ENCODE measurements at regions not wholly inside any gene's neighbourhood (a gene's known extent, or its start where the extent isn't known, plus 50 kb on each side); places are given as distances from the start of the nearest gene placed in this dataset.

GRCh38 chr12:114764510-114764909 is 80.5 kb upstream of the TBX3 start:
- Histone ChIP-seq H4K20me1 (ENCODE audit: insufficient read depth, low read length, poor library complexity, severe bottlenecking) (no peaks in the 10 kb centered on the region), H3K36me3 (ENCODE audit: insufficient read depth, low read length) (no peaks in the 10 kb centered on the region), H3K27me3 (ENCODE audit: insufficient read depth, low read length, poor library complexity, severe bottlenecking) (no peaks in the 10 kb centered on the region), H3F3A (ENCODE audit: low read depth) (no peaks in the 10 kb centered on the region), H3K9ac (ENCODE audit: low read depth, low read length, poor library complexity, severe bottlenecking) (no peak overlapping the region), H3K4me3 (ENCODE audit: low read length, poor library complexity, severe bottlenecking) (no peak overlapping the region), H2AFZ (ENCODE audit: low read length) (no peak overlapping the region), H3K4me2 (ENCODE audit: low read depth, low read length, poor library complexity, severe bottlenecking) (no peak overlapping the region), H3K9me3 (ENCODE audit: insufficient read depth, low read depth, low read length) (no peaks in the 10 kb centered on the region; the same call in 1 of the 2 replicates), H3K4me1 (ENCODE audit: insufficient read depth, low read length, poor library complexity, severe bottlenecking) (no peaks in the 10 kb centered on the region), H3K79me2 (ENCODE audit: insufficient read depth, low read length) (no peaks in the 10 kb centered on the region), H3K9me2 (replicated peaks; ENCODE audit: low read depth, low read length) (no peaks in the 10 kb centered on the region)
- TF ChIP-seq, protein P1, sequence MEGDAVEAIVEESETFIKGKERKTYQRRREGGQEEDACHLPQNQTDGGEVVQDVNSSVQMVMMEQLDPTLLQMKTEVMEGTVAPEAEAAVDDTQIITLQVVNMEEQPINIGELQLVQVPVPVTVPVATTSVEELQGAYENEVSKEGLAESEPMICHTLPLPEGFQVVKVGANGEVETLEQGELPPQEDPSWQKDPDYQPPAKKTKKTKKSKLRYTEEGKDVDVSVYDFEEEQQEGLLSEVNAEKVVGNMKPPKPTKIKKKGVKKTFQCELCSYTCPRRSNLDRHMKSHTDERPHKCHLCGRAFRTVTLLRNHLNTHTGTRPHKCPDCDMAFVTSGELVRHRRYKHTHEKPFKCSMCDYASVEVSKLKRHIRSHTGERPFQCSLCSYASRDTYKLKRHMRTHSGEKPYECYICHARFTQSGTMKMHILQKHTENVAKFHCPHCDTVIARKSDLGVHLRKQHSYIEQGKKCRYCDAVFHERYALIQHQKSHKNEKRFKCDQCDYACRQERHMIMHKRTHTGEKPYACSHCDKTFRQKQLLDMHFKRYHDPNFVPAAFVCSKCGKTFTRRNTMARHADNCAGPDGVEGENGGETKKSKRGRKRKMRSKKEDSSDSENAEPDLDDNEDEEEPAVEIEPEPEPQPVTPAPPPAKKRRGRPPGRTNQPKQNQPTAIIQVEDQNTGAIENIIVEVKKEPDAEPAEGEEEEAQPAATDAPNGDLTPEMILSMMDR (conservative IDR thresholded peaks at IDR 0.05; ENCODE audit: low read length), result no peak
- TF ChIP-seq EZH2phosphoT487 (IDR thresholded peaks at IDR 0.05; ENCODE audit: borderline replicate concordance), result no peak

GRCh38 chr12:114762490-114763110 is 78.6 kb upstream of the TBX3 start:
- Histone ChIP-seq H3K4me1 (ENCODE audit: insufficient read depth, low read length, poor library complexity, severe bottlenecking) (no peaks in the 10 kb centered on the region), H3K9me3 (ENCODE audit: insufficient read depth, low read depth, low read length) (no peaks in the 10 kb centered on the region; the same call in 1 of the 2 replicates), H3K9ac (ENCODE audit: low read depth, low read length, poor library complexity, severe bottlenecking) (no peak overlapping the region), H3K4me3 (ENCODE audit: low read length, poor library complexity, severe bottlenecking) (no peak overlapping the region), H3F3A (ENCODE audit: low read depth) (no peaks in the 10 kb centered on the region), H3K4me2 (ENCODE audit: low read depth, low read length, poor library complexity, severe bottlenecking) (no peak overlapping the region), H3K36me3 (ENCODE audit: insufficient read depth, low read length) (no peaks in the 10 kb centered on the region), H2AFZ (ENCODE audit: low read length) (no peak overlapping the region), H3K27me3 (ENCODE audit: insufficient read depth, low read length, poor library complexity, severe bottlenecking) (no peaks in the 10 kb centered on the region), H3K9me2 (replicated peaks; ENCODE audit: low read depth, low read length) (no peaks in the 10 kb centered on the region), H3K79me2 (ENCODE audit: insufficient read depth, low read length) (no peaks in the 10 kb centered on the region), H4K20me1 (ENCODE audit: insufficient read depth, low read length, poor library complexity, severe bottlenecking) (no peaks in the 10 kb centered on the region)
- TF ChIP-seq EZH2phosphoT487 (IDR thresholded peaks at IDR 0.05; ENCODE audit: borderline replicate concordance), result no peak
- TF ChIP-seq, protein P1 (conservative IDR thresholded peaks at IDR 0.05; ENCODE audit: low read length), result no peak

GRCh38 chr12:114760151-114760877 is 76.3 kb upstream of the TBX3 start:
- no peak for TF ChIP-seq EZH2phosphoT487 (IDR thresholded peaks at IDR 0.05; ENCODE audit: borderline replicate concordance)
- TF ChIP-seq, protein P1 (conservative IDR thresholded peaks at IDR 0.05; ENCODE audit: low read length), result no peak
- Histone ChIP-seq H3K9me2 (replicated peaks; ENCODE audit: low read depth, low read length) (no peaks in the 10 kb centered on the region), H2AFZ (ENCODE audit: low read length) (no peak overlapping the region), H3K9ac (ENCODE audit: low read depth, low read length, poor library complexity, severe bottlenecking) (no peak overlapping the region), H3K27me3 (ENCODE audit: insufficient read depth, low read length, poor library complexity, severe bottlenecking) (no peaks in the 10 kb centered on the region), H3K79me2 (ENCODE audit: insufficient read depth, low read length) (no peaks in the 10 kb centered on the region), H4K20me1 (ENCODE audit: insufficient read depth, low read length, poor library complexity, severe bottlenecking) (no peaks in the 10 kb centered on the region), H3K4me3 (ENCODE audit: low read length, poor library complexity, severe bottlenecking) (no peak overlapping the region), H3K4me1 (ENCODE audit: insufficient read depth, low read length, poor library complexity, severe bottlenecking) (no peaks in the 10 kb centered on the region), H3K4me2 (ENCODE audit: low read depth, low read length, poor library complexity, severe bottlenecking) (no peak overlapping the region), H3F3A (ENCODE audit: low read depth) (no peaks in the 10 kb centered on the region), H3K9me3 (ENCODE audit: insufficient read depth, low read depth, low read length) (no peaks in the 10 kb centered on the region; the same call in 1 of the 2 replicates), H3K36me3 (ENCODE audit: insufficient read depth, low read length) (no peaks in the 10 kb centered on the region)

Measured in Loucy (cell line).